ENCODE measurements at regions not wholly inside any gene's neighbourhood (a gene's known extent, or its start where the extent isn't known, plus 50 kb on each side); places are given as distances from the start of the nearest gene placed in this dataset.

- Histone ChIP-seq H2AFZ (ENCODE audit: low read depth, low read length) (no peak overlapping the region), H3K27me3 (ENCODE audit: control insufficient read depth in 2 of 2, insufficient read depth in 2 of 2, low read length in 2 of 2) (peaks cover under 1 to 3% of the 10 kb centered on the region in 2 experiments), H3K9me1 (replicated peaks; ENCODE audit: control insufficient read depth, extremely low read depth, insufficient read depth, low read length) (no peaks in the 10 kb centered on the region), H3K9me3 (replicated peaks; ENCODE audit: control insufficient read depth, insufficient read depth, low read length) (no peaks in the 10 kb centered on the region), H4K20me1 (replicated peaks; ENCODE audit: control insufficient read depth, extremely low read depth, insufficient read depth, low read length) (no peaks in the 10 kb centered on the region), H3K4me1 (ENCODE audit: control insufficient read depth, extremely low read depth, insufficient read depth, low read length) (no peaks in the 10 kb centered on the region), H3K27ac (ENCODE audit: insufficient read depth, low read depth, low read length) (no peak overlapping the region), H3K9ac (replicated peaks; ENCODE audit: extremely low read depth, insufficient read depth, low read length) (no peak overlapping the region), H3K36me3 (ENCODE audit: control insufficient read depth in 2 of 2, extremely low read depth in 1 of 2, insufficient read depth in 2 of 2, low read length in 2 of 2) (no peaks in the 10 kb centered on the region), H3K4me3 (replicated peaks in 1 of 3; ENCODE audit: insufficient read depth in 1 of 3, low read depth in 1 of 3, low read length in 3 of 3) (no peak overlapping the region), H3K79me2 (ENCODE audit: control insufficient read depth, insufficient read depth, low read length) (no peaks in the 10 kb centered on the region), H3K4me2 (ENCODE audit: insufficient read depth, low read length) (no peak overlapping the region)
- BruUV-seq (replicated peaks): no TSS peak
- dilution Hi-C loops (cut with MboI; ENCODE audit: extremely low pct_ligation_motif_present, low sequenced_read_pairs): no loop called here
- ChIA-PET CTCF (interaction anchor here (0.7 kb wide), 1 partner anchor 15 kb away, joined by 3 read pairs; no protein-coding TSS in a partner anchor), POLR2A (no interaction called here)
- FAIRE-seq (no peak), DNase-seq (ENCODE audit: low read depth, low spot score) (no peak)
- intact Hi-C loops (cut with micrococcal nuclease): no loop called here
- no peak for TF ChIP-seq MAX (IDR thresholded peaks at IDR 0.05; ENCODE audit: insufficient read depth, insufficient read length)
- TF ChIP-seq FOS (IDR thresholded peaks at IDR 0.05; ENCODE audit: borderline replicate concordance, insufficient read depth, low read length): no peak
- TF ChIP-seq POLR2A (IDR thresholded peaks at IDR 0.05; ENCODE audit: low read depth, low read length): no peak
- TF ChIP-seq MYC (IDR thresholded peaks at IDR 0.05; ENCODE audit: low read depth, low read length): no peak
- TF ChIP-seq EZH2 (IDR thresholded peaks at IDR 0.05; ENCODE audit: borderline replicate concordance, low read depth, low read length, severe bottlenecking): no peak
- TF ChIP-seq GATA2 (IDR thresholded peaks at IDR 0.05; ENCODE audit: insufficient read depth, insufficient read length, low read depth, low read length): no peak
- no peak for TF ChIP-seq JUN (IDR thresholded peaks at IDR 0.05; ENCODE audit: borderline replicate concordance, insufficient read depth, insufficient read length, low read depth)
- no peak for TF ChIP-seq POLR2AphosphoS5 (IDR thresholded peaks at IDR 0.05; ENCODE audit: insufficient read depth, low read depth, low read length)
- no peak for TF ChIP-seq CTCF (IDR thresholded peaks at IDR 0.05; ENCODE audit: extremely low read depth in 1 of 2, insufficient read depth in 1 of 2, low read depth in 1 of 2, low read length in 2 of 2)
Measured at GRCh38 chr1:76727520-76727919, 139.8 kb upstream of the ST6GALNAC5 start.
